MCF 10A (cell line): ENCODE measurements at regions not wholly inside any gene's neighbourhood (a gene's known extent, or its start where the extent isn't known, plus 50 kb on each side); places are given as distances from the start of the nearest gene placed in this dataset.

Experiments used
- BruUV-seq: library from RNA; stranded (reverse); fragments of 400-500 nt; replicated peaks from 2 replicates; lab custom pipeline; 2021; lab: Mats Ljungman, UMichigan
- CTCF ChIA-PET: fragments of 300-600 bp; sonication (Branson Sonifier 250); formaldehyde crosslinking; extraction: SDS; loops from one replicate; lab custom pipeline; 2021; ENCODE audit warnings: antibody characterized with exemption, inconsistent platforms; lab: Yijun Ruan, JAX
- POLR2A ChIA-PET: fragments of 300-600, 350-650 bp; sonication (Branson Sonifier 250); formaldehyde crosslinking; extraction: SDS; loops from one replicate; lab custom pipeline; 2020; ENCODE audit warnings: antibody characterized with exemption, inconsistent platforms; lab: Yijun Ruan, JAX
- DNase-seq: peaks from one replicate; pipeline ENCODE4 v3.0.0-alpha.2; 2018; ENCODE audit not compliant: unreplicated experiment
- H3K27ac Mint-ChIP-seq: one replicate; pipeline ENCODE4 v1.8.0; 2022; ENCODE audit warnings: mild to moderate bottlenecking, low read depth, mixed read lengths; ENCODE audit not compliant: unreplicated experiment
- H3K27me3 Mint-ChIP-seq: one replicate; pipeline ENCODE4 v1.8.0; 2022; ENCODE audit warnings: mixed read lengths; ENCODE audit not compliant: insufficient read depth, unreplicated experiment
- H3K36me3 Mint-ChIP-seq: one replicate; pipeline ENCODE4 v1.8.0; 2022; ENCODE audit warnings: mild to moderate bottlenecking, moderate library complexity, mixed read lengths; ENCODE audit not compliant: insufficient read depth, unreplicated experiment
- H3K4me1 Mint-ChIP-seq: one replicate; pipeline ENCODE4 v1.8.0; 2022; ENCODE audit warnings: mixed read lengths; ENCODE audit not compliant: insufficient read depth, unreplicated experiment
- H3K4me3 Mint-ChIP-seq: one replicate; pipeline ENCODE4 v1.8.0; 2022; ENCODE audit warnings: mild to moderate bottlenecking, moderate library complexity, mixed read lengths; ENCODE audit not compliant: unreplicated experiment
- H3K9me3 Mint-ChIP-seq: one replicate; pipeline ENCODE4 v1.8.0; 2022; ENCODE audit warnings: mixed read lengths; ENCODE audit not compliant: unreplicated experiment
- intact Hi-C: fragments of 100-400 bp; cut with micrococcal nuclease; formaldehyde crosslinking; loops from 2 replicates; pipeline ENCODE4 v1.14.1; 2022
- TF ChIP-seq, protein P1 (sequence below): fragments of 200-600 bp; IDR thresholded peaks from one replicate; pipeline ENCODE4 v1.8.0; 2022; ENCODE audit warnings: antibody characterized with exemption, mild to moderate bottlenecking; ENCODE audit not compliant: unreplicated experiment

DNA sequence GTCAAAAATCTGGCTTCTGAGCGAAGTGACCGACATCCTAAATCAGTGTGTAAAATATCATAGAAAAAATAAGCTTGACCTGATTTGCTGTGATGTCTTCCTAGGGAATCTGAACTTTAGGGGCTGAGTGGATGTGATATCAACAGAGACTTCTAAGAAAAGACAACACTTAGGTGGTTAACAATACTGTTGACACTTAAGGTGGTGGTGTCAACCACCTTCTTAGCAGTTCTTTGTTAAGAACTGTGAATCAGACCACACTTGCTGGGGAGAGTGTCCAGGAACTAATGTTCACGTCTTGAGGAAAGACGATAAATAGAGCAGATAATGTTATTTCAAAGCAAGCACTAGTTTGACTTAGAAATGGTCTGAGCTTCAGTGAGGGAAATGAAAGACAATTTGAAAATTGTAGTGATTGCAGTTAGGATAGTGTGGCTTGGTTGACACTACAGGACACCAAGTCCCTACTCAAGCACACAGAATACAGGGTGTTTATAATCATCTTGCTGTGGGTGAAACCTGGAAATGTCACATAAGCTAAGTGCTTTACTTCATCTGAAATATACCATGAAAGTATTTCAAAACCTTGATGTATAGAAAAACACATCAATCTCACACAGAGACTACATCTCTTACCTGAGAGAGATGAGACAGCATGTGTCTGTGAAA is 1936.5 kb downstream of the PCDH9 start:
- no peak overlapping the region for H3K27ac Mint-ChIP-seq
- no peak for DNase-seq
- H3K4me3 Mint-ChIP-seq: no peak overlapping the region
- CTCF ChIA-PET: interaction anchor here (0.8 kb wide), 1 partner anchor 29 kb away, joined by 4 read pairs; no protein-coding TSS in a partner anchor
- no peaks in the 10 kb centered on the region for H3K36me3 Mint-ChIP-seq
- BruUV-seq: no TSS peak
- H3K27me3 Mint-ChIP-seq: no peaks in the 10 kb centered on the region
- H3K4me1 Mint-ChIP-seq: no peaks in the 10 kb centered on the region
- intact Hi-C loops: no loop called here
- H3K9me3 Mint-ChIP-seq: peaks cover 8% of the 10 kb centered on the region
- TF ChIP-seq, protein P1, sequence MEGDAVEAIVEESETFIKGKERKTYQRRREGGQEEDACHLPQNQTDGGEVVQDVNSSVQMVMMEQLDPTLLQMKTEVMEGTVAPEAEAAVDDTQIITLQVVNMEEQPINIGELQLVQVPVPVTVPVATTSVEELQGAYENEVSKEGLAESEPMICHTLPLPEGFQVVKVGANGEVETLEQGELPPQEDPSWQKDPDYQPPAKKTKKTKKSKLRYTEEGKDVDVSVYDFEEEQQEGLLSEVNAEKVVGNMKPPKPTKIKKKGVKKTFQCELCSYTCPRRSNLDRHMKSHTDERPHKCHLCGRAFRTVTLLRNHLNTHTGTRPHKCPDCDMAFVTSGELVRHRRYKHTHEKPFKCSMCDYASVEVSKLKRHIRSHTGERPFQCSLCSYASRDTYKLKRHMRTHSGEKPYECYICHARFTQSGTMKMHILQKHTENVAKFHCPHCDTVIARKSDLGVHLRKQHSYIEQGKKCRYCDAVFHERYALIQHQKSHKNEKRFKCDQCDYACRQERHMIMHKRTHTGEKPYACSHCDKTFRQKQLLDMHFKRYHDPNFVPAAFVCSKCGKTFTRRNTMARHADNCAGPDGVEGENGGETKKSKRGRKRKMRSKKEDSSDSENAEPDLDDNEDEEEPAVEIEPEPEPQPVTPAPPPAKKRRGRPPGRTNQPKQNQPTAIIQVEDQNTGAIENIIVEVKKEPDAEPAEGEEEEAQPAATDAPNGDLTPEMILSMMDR: no peak
- POLR2A ChIA-PET: no interaction called here

DNA sequence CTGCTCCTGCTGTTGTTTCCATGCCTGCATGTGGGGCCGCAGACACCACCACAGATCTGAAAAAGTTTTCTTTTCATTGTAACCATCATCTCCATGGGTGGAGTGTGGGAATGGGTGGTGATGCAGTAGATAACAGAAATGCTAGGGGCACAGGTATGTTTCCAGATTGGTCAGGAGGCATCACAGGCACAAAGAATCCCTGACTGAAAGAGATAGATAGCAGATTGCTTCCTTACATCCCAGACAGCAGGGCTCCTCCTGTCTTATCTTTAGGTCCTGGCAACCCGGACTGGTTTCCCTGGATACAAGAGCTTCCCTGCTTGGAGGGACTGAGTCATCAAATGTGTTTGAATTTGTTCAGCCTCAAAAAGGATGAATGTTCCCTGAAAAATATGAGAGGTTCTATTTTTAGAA is 1937.6 kb downstream of the PCDH9 start:
- Mint-ChIP-seq H3K36me3 (no peaks in the 10 kb centered on the region), H3K4me3 (no peak overlapping the region), H3K9me3 (no peaks in the 10 kb centered on the region), H3K27me3 (no peaks in the 10 kb centered on the region), H3K27ac (no peak overlapping the region), H3K4me1 (no peaks in the 10 kb centered on the region)
- intact Hi-C loops: no loop called here
- CTCF ChIA-PET: interaction anchor here (0.6 kb wide), 1 partner anchor 69 kb away, joined by 3 read pairs; no protein-coding TSS in a partner anchor
- BruUV-seq: no TSS peak
- TF ChIP-seq, protein P1: no peak
- POLR2A ChIA-PET: no interaction called here
- DNase-seq: peak; percentile 33

GRCh38 chr13:65287405-65287804 is 1942.7 kb downstream of the PCDH9 start:
- Mint-ChIP-seq H3K4me3 (no peak overlapping the region), H3K27me3 (no peaks in the 10 kb centered on the region), H3K4me1 (no peaks in the 10 kb centered on the region), H3K9me3 (no peaks in the 10 kb centered on the region), H3K36me3 (no peaks in the 10 kb centered on the region), H3K27ac (no peak overlapping the region)
- TF ChIP-seq, protein P1: no peak
- BruUV-seq: no TSS peak
- intact Hi-C loops: no loop called here
- ChIA-PET CTCF (no interaction called here), POLR2A (no interaction called here)
- no peak for DNase-seq

DNA sequence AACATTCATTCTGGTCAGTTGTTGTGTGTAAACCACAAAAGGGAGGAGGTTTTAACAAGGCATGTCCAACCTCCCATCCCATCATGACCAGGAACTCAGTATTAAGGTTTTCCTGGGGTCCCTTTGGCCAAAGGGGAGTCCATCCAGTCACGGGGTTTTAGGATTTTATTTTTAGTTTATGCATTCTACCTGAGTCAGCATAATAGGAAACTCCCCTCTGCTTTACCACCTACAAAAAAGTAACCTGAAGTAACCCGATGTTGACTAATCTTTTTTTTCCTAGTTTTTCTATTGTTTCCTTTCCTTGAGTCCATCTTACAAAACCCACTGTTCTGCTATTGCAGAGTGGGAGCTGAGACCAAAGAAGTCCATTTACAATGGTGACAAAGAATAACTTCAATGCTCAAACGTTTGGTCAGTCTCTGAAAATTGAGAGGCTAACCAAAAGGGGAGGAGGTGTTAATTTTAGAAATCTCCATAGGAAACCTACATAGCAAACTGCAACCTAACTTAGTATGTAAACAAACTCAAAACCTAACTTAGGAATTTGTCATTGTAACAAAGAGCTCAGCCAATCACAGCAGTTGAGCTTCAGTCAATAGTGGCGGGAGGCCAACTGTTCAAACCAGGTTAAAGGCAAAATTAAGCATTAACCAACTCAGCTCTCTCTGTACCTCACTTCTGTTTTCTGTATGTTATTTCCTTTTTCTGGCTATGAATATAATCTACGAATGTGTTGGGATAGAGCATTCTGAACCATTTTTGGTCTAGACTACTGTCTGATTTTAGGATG is 1954.1 kb downstream of the PCDH9 start:
- Mint-ChIP-seq H3K27ac (no peak overlapping the region), H3K36me3 (no peaks in the 10 kb centered on the region), H3K4me3 (no peak overlapping the region), H3K4me1 (no peaks in the 10 kb centered on the region), H3K9me3 (peaks cover 13% of the 10 kb centered on the region), H3K27me3 (no peaks in the 10 kb centered on the region)
- DNase-seq: no peak
- TF ChIP-seq, protein P1: no peak
- CTCF ChIA-PET: no interaction called here
- intact Hi-C loops: no loop called here
- POLR2A ChIA-PET: interaction anchor here (1.3 kb wide), 1 partner anchor 15 kb away, joined by 3 read pairs; no protein-coding TSS in a partner anchor
- BruUV-seq: no TSS peak
